ENCODE measurements at regions not wholly inside any gene's neighbourhood (a gene's known extent, or its start where the extent isn't known, plus 50 kb on each side); places are given as distances from the start of the nearest gene placed in this dataset.
"Not testable (repeated sequence)": the region's sequence is repeated elsewhere in the genome, so short reads cannot be mapped to it uniquely, and the experiment has no call there.

- no peak overlapping the region for H3K4me3 ChIP-seq
These were observed 113.5 kb upstream of the NDUFV2 start for GRCh38 chr18:8989017-8989416.

GRCh38 chr18:8989855-8990254 lies 112.6 kb upstream of the NDUFV2 start:
- Histone ChIP-seq H3K4me1 (ENCODE audit: low read depth) (no peaks in the 10 kb centered on the region), H3K36me3 (no peaks in the 10 kb centered on the region), H3K4me3 (no peak overlapping the region), H3K9me3 (ENCODE audit: low read depth) (no peaks in the 10 kb centered on the region), H3K27ac (no peak overlapping the region), H3K27me3 (peaks cover 22% of the 10 kb centered on the region)
- TF ChIP-seq CTCF (IDR thresholded peaks at IDR 0.05; ENCODE audit: low read depth, low read length): no peak
- no peak for DNase-seq (ENCODE audit: low read depth in 1 of 2, low spot score in 1 of 2)

More at GRCh38 chr18:8989017-8989416, 113.5 kb upstream of the NDUFV2 start:
- Histone ChIP-seq H3K27me3 (peaks cover 22% of the 10 kb centered on the region), H3K9me3 (ENCODE audit: low read depth) (no peaks in the 10 kb centered on the region), H3K27ac (no peak overlapping the region), H3K4me1 (ENCODE audit: low read depth) (no peaks in the 10 kb centered on the region), H3K36me3 (no peaks in the 10 kb centered on the region)
- DNase-seq (ENCODE audit: low read depth in 1 of 2, low spot score in 1 of 2): no peak
- TF ChIP-seq CTCF (IDR thresholded peaks at IDR 0.05; ENCODE audit: low read depth, low read length): no peak

- H3K36me3 ChIP-seq: no peaks in the 10 kb centered on the region
- H3K9me3 ChIP-seq (ENCODE audit: low read depth): no peaks in the 10 kb centered on the region
- H3K27ac ChIP-seq: no peak overlapping the region
- no peaks in the 10 kb centered on the region for H3K4me1 ChIP-seq (ENCODE audit: low read depth)
- TF ChIP-seq CTCF (IDR thresholded peaks at IDR 0.05; ENCODE audit: low read depth, low read length): no peak
- DNase-seq (ENCODE audit: low read depth in 1 of 2, low spot score in 1 of 2): no peak
- H3K4me3 ChIP-seq: no peak overlapping the region
- peaks cover 22% of the 10 kb centered on the region for H3K27me3 ChIP-seq
These were observed 112.0 kb upstream of the NDUFV2 start for GRCh38 chr18:8990276-8991031.

GRCh38 chr18:8991155-8991554 lies 111.3 kb upstream of the NDUFV2 start:
- no peak for DNase-seq (ENCODE audit: low read depth in 1 of 2, low spot score in 1 of 2)
- Histone ChIP-seq H3K4me1 (ENCODE audit: low read depth) (no peaks in the 10 kb centered on the region), H3K27me3 (peaks cover 19% of the 10 kb centered on the region), H3K36me3 (no peaks in the 10 kb centered on the region), H3K4me3 (no peak overlapping the region), H3K27ac (no peak overlapping the region), H3K9me3 (ENCODE audit: low read depth) (no peaks in the 10 kb centered on the region)
- no peak for TF ChIP-seq CTCF (IDR thresholded peaks at IDR 0.05; ENCODE audit: low read depth, low read length)

GRCh38 chr18:8992500-8992899 lies 110.0 kb upstream of the NDUFV2 start:
- not testable (repeated sequence) for H3K4me3 ChIP-seq

GRCh38 chr18:8994603-8995002 lies 107.9 kb upstream of the NDUFV2 start:
- no peak for TF ChIP-seq CTCF (IDR thresholded peaks at IDR 0.05; ENCODE audit: low read depth, low read length)

More at GRCh38 chr18:8992500-8992899, 110.0 kb upstream of the NDUFV2 start:
- not testable (repeated sequence) for H3K9me3 ChIP-seq (ENCODE audit: low read depth); DNase-seq (ENCODE audit: low read depth in 1 of 2, low spot score in 1 of 2); H3K27ac ChIP-seq; H3K4me1 ChIP-seq (ENCODE audit: low read depth); H3K27me3 ChIP-seq; H3K36me3 ChIP-seq

More at GRCh38 chr18:8994603-8995002, 107.9 kb upstream of the NDUFV2 start:
- H3K9me3 ChIP-seq (ENCODE audit: low read depth): no peaks in the 10 kb centered on the region
- no peak overlapping the region for H3K4me3 ChIP-seq
- no peak overlapping the region for H3K27ac ChIP-seq
- H3K27me3 ChIP-seq: peaks cover 4% of the 10 kb centered on the region
- H3K36me3 ChIP-seq: no peaks in the 10 kb centered on the region
- no peak for DNase-seq (ENCODE audit: low read depth in 1 of 2, low spot score in 1 of 2)
- H3K4me1 ChIP-seq (ENCODE audit: low read depth): no peaks in the 10 kb centered on the region
